Esophagus squamous epithelium (tissue), 5 donors: ENCODE measurements at regions not wholly inside any gene's neighbourhood (a gene's known extent, or its start where the extent isn't known, plus 50 kb on each side); places are given as distances from the start of the nearest gene placed in this dataset.

ENCODE experiments used
- DNase-seq: peaks from one replicate; lab custom pipeline; 2025; lab: John Stamatoyannopoulos, UW
- H3K27ac ChIP-seq, 4 donors: fragments of 200-600 bp; sonication (generic); one replicate each; pipeline ENCODE4 v1.5.1; 2016 to 2019; ENCODE audit warnings: mild to moderate bottlenecking in 1 of 4
- H3K27me3 ChIP-seq, 4 donors: fragments of 200-600 bp; sonication (generic); 1 replicate in 3 of 4; 2 replicates in 1 of 4; pipeline versions ENCODE4 v1.5.1 to v1.6.0; 2017 to 2021; ENCODE audit warnings: antibody characterized with exemption in 1 of 4
- H3K36me3 ChIP-seq, 3 donors: fragments of 200-600 bp; sonication (generic); one replicate each; pipeline ENCODE4 v1.5.1; 2016 to 2019
- H3K4me1 ChIP-seq, 3 donors: fragments of 200-600 bp; sonication (generic); one replicate each; pipeline ENCODE4 v1.5.1; 2017 to 2019
- H3K4me3 ChIP-seq, 4 donors: fragments of 200-600 bp; sonication (generic); 1 replicate in 3 of 4; 2 replicates in 1 of 4; pipeline ENCODE4 v1.5.1; 2016 to 2019; ENCODE audit warnings: mild to moderate bottlenecking in 2 of 4, moderate library complexity in 1 of 4
- H3K9me3 ChIP-seq, 3 donors: fragments of 200-600 bp; sonication (generic); one replicate each; pipeline ENCODE4 v1.5.1; 2016 to 2019
- POLR2A ChIP-seq, 4 donors: fragments of 450-650 bp; IDR thresholded peaks; one replicate each; pipeline ENCODE4 v1.6.1; 2017; ENCODE audit warnings: antibody characterized with exemption in 4 of 4, mild to moderate bottlenecking in 4 of 4, moderate library complexity in 3 of 4
- WGBS, 2 donors: methylation state at CpG; one replicate each; pipeline ENCODE4 v1.1.5; 2018; 5-methylcytosine and 5-hydroxymethylcytosine counted together
- intact Hi-C: fragments of 100-400 bp; cut with DNase I; formaldehyde crosslinking; loops from one replicate; pipeline ENCODE4 v1.15.0; 2022
- TF ChIP-seq, protein P1 (sequence below), 6 experiments: fragments of 450-650 bp in 4 of 6; fragments of 200-600 bp in 2 of 6; sonication (generic) in 2 of 6; IDR thresholded peaks; one replicate each; pipeline ENCODE4 v1.5.1; 2016 to 2019; ENCODE audit warnings: antibody characterized with exemption in 6 of 6, mild to moderate bottlenecking in 4 of 6, moderate library complexity in 4 of 6
- donor health status: DM: yes; HTN: yes; CAD: no.

- H3K27ac ChIP-seq = no peak overlapping the region
- no peak overlapping the region for H3K4me3 ChIP-seq
- H3K9me3 ChIP-seq = no peaks in the 10 kb centered on the region
- H3K36me3 ChIP-seq = no peaks in the 10 kb centered on the region
- WGBS, 2 donors = 60 to 72% methylated on average over 2 of the region's 2 CpGs
- no peaks in the 10 kb centered on the region for H3K27me3 ChIP-seq
- intact Hi-C loops = no loop called here
- H3K4me1 ChIP-seq = no peaks in the 10 kb centered on the region
- TF ChIP-seq, protein P1, sequence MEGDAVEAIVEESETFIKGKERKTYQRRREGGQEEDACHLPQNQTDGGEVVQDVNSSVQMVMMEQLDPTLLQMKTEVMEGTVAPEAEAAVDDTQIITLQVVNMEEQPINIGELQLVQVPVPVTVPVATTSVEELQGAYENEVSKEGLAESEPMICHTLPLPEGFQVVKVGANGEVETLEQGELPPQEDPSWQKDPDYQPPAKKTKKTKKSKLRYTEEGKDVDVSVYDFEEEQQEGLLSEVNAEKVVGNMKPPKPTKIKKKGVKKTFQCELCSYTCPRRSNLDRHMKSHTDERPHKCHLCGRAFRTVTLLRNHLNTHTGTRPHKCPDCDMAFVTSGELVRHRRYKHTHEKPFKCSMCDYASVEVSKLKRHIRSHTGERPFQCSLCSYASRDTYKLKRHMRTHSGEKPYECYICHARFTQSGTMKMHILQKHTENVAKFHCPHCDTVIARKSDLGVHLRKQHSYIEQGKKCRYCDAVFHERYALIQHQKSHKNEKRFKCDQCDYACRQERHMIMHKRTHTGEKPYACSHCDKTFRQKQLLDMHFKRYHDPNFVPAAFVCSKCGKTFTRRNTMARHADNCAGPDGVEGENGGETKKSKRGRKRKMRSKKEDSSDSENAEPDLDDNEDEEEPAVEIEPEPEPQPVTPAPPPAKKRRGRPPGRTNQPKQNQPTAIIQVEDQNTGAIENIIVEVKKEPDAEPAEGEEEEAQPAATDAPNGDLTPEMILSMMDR (IDR thresholded peaks at IDR 0.05) = no peak
- TF ChIP-seq POLR2A (IDR thresholded peaks at IDR 0.05) = no peak
- no peak for DNase-seq
Observed at GRCh38 chr13:103517768-103518102, 451.5 kb upstream of the SLC10A2 start.

- DNase-seq = no peak
- no peaks in the 10 kb centered on the region for H3K4me1 ChIP-seq
- WGBS, 2 donors = 39 to 48% methylated on average over 3 of the region's 3 CpGs
- no peaks in the 10 kb centered on the region for H3K36me3 ChIP-seq
- H3K27me3 ChIP-seq = no peaks in the 10 kb centered on the region
- TF ChIP-seq, protein P1 (IDR thresholded peaks at IDR 0.05) = no peak
- TF ChIP-seq POLR2A (IDR thresholded peaks at IDR 0.05) = no peak
- no peak overlapping the region for H3K4me3 ChIP-seq
- no peaks in the 10 kb centered on the region for H3K9me3 ChIP-seq
- intact Hi-C loops = no loop called here
- no peak overlapping the region for H3K27ac ChIP-seq
Observed at GRCh38 chr13:103517066-103517767, 451.0 kb upstream of the SLC10A2 start.

- Histone ChIP-seq H3K27ac (no peak overlapping the region), H3K4me3 (no peak overlapping the region), H3K27me3 (no peaks in the 10 kb centered on the region), H3K4me1 (no peaks in the 10 kb centered on the region), H3K9me3 (no peaks in the 10 kb centered on the region), H3K36me3 (no peaks in the 10 kb centered on the region)
- 75 to 85% methylated on average over 3 to 6 of the region's 6 CpGs for WGBS, 2 donors
- no peak for DNase-seq
- TF ChIP-seq POLR2A (IDR thresholded peaks at IDR 0.05) = no peak
- TF ChIP-seq, protein P1 (IDR thresholded peaks at IDR 0.05) = no peak
- intact Hi-C loops = no loop called here
Observed at GRCh38 chr13:103516015-103516795, 450.0 kb upstream of the SLC10A2 start.

DNA sequence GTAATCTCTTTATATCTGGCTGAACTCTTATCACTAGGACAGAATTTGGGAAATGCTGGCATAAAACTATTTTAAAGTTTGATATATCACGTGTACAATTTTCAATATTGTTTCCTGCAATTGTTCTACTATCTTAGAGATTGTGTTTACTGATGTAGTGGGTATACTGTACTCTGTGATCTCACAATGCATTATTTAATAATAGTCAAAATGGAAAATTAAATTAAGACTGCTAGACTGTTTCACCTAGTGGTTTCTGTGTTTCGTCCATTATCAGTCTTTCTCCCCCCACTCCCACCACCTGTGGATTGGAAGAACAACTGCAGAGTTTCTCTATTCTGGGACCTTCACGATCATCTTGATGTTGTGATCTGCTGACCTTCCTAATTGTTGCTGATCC is 449.2 kb upstream of the SLC10A2 start:
- Histone ChIP-seq H3K36me3 (no peaks in the 10 kb centered on the region), H3K4me1 (no peaks in the 10 kb centered on the region), H3K9me3 (no peaks in the 10 kb centered on the region), H3K27me3 (no peaks in the 10 kb centered on the region), H3K4me3 (no peak overlapping the region), H3K27ac (no peak overlapping the region)
- intact Hi-C loops = no loop called here
- no peak for DNase-seq
- TF ChIP-seq POLR2A (IDR thresholded peaks at IDR 0.05) = no peak
- TF ChIP-seq, protein P1 (IDR thresholded peaks at IDR 0.05) = no peak
- 67 to 75% methylated on average over 3 of the region's 3 CpGs for WGBS, 2 donors

DNA sequence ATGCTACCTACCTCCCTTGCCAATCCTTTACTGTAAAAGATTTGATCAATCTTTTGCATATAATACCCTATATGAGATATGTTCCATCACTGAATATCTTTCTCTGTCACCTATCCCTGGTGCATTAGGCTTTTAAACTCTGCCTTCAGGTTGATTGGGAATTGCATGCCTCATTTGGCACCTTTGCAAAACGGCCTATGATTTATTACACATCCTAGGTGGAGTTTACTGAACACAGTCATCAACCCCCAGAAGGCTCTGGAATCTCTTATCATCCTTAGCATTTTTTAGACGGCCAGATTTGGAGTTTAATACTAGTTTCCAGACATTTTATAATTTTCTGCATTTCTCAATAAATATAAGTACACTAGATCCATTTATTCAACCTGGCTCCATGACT is 448.4 kb upstream of the SLC10A2 start:
- Histone ChIP-seq H3K27me3 (no peaks in the 10 kb centered on the region), H3K9me3 (no peaks in the 10 kb centered on the region), H3K27ac (no peak overlapping the region), H3K4me1 (no peaks in the 10 kb centered on the region), H3K4me3 (no peak overlapping the region), H3K36me3 (no peaks in the 10 kb centered on the region)
- intact Hi-C loops = no loop called here
- WGBS, 2 donors = 19 to 26% methylated on average over 2 of the region's 2 CpGs
- DNase-seq = no peak
- TF ChIP-seq POLR2A (IDR thresholded peaks at IDR 0.05) = no peak
- TF ChIP-seq, protein P1 (IDR thresholded peaks at IDR 0.05) = no peak
